HEK293 (cell line): ENCODE measurements at regions not wholly inside any gene's neighbourhood (a gene's known extent, or its start where the extent isn't known, plus 50 kb on each side); places are given as distances from the start of the nearest gene placed in this dataset.
A peak's percentile ranks its signal among the peaks of the same experiment; 100 is the strongest.

Experiments
- CTCF ChIA-PET: fragments of 350-600 bp; formaldehyde crosslinking; extraction: SDS; loops from one replicate; lab custom pipeline; 2021; ENCODE audit warnings: antibody characterized with exemption; lab: Yijun Ruan, JAX
- POLR2A ChIA-PET: fragments of 300-600 bp; formaldehyde crosslinking; extraction: SDS; loops from one replicate; lab custom pipeline; 2020; ENCODE audit warnings: antibody characterized with exemption, inconsistent platforms; lab: Yijun Ruan, JAX
- H3K27ac ChIP-seq: fragments of 200-500 bp; sonication (Bioruptor generic); 2 replicates; pipeline ENCODE4 v1.5.1; 2014; ENCODE audit warnings: low read depth, low read length, control low read depth, inconsistent platforms; ENCODE audit errors: extremely low read depth
- H3K36me3 ChIP-seq, 2 experiments: fragments of 200-500 bp in 1 of 2; sonication (Bioruptor generic) in 1 of 2; 1 replicate in 1 of 2; 2 replicates in 1 of 2; pipeline ENCODE4 v1.5.1; 2014 to 2017; ENCODE audit warnings: inconsistent platforms in 2 of 2, low read length in 2 of 2; ENCODE audit not compliant: control insufficient read depth in 2 of 2, insufficient read depth in 1 of 2
- H3K4me1 ChIP-seq: fragments of 200-500 bp; sonication (Bioruptor generic); 2 replicates; pipeline ENCODE4 v1.5.1; 2014; ENCODE audit warnings: mild to moderate bottlenecking, low read length, inconsistent platforms; ENCODE audit not compliant: control insufficient read depth, insufficient read depth
- H3K4me3 ChIP-seq: 2 replicates; pipeline ENCODE4 v1.5.1; 2011; ENCODE audit warnings: low read depth, mild to moderate bottlenecking, control low read depth, low read length, moderate library complexity
- H3K9me3 ChIP-seq: fragments of 200-500 bp; sonication (Bioruptor generic); 2 replicates; pipeline ENCODE4 v1.5.1; 2014; ENCODE audit warnings: low read depth, low read length, inconsistent platforms; ENCODE audit not compliant: control insufficient read depth, insufficient read depth
- BCL11B ChIP-seq: fragments of 450-650 bp; formaldehyde crosslinking; IDR thresholded peaks from 2 replicates; pipeline ENCODE4 v1.5.1; 2016; ENCODE audit warnings: low read depth, missing biosample characterization, missing genetic modification characterization
- GLI2 ChIP-seq: fragments of 450-650 bp; formaldehyde crosslinking; IDR thresholded peaks from 2 replicates; pipeline ENCODE4; 2017; ENCODE audit warnings: missing biosample characterization, missing genetic modification characterization, low read depth, borderline replicate concordance
- IKZF3 ChIP-seq: fragments of 450-650 bp; IDR thresholded peaks from 2 replicates; pipeline ENCODE4 v1.5.0; 2018; ENCODE audit warnings: missing biosample characterization, mild to moderate bottlenecking, missing genetic modification characterization, moderate library complexity
- KLF7 ChIP-seq: fragments of 450-650 bp; formaldehyde crosslinking; IDR thresholded peaks from 2 replicates; pipeline ENCODE4 v1.5.1; 2016; ENCODE audit warnings: missing biosample characterization, missing genetic modification characterization, borderline replicate concordance
- KLF9 ChIP-seq: fragments of 450-650 bp; formaldehyde crosslinking; IDR thresholded peaks from 2 replicates; pipeline ENCODE4 v1.5.1; 2016; ENCODE audit warnings: missing biosample characterization, missing genetic modification characterization, low read depth
- MEIS1 ChIP-seq: sonication (generic); formaldehyde crosslinking; IDR thresholded peaks from 2 replicates; pipeline ENCODE4 v1.8.1; 2022; ENCODE audit warnings: missing genetic modification reagents, mild to moderate bottlenecking, borderline replicate concordance
- MZF1 ChIP-seq: fragments of 450-650 bp; formaldehyde crosslinking; IDR thresholded peaks from 2 replicates; pipeline ENCODE4 v1.5.1; 2017; ENCODE audit warnings: missing biosample characterization, missing genetic modification characterization, borderline replicate concordance
- SCRT2 ChIP-seq: fragments of 450-650 bp; formaldehyde crosslinking; IDR thresholded peaks from 2 replicates; pipeline ENCODE4 v1.5.1; 2016; ENCODE audit warnings: missing biosample characterization, missing genetic modification characterization
- ZBTB1 ChIP-seq: fragments of 450-650 bp; formaldehyde crosslinking; IDR thresholded peaks from 2 replicates; pipeline ENCODE4 v1.5.1; 2016; ENCODE audit warnings: missing biosample characterization, missing genetic modification characterization
- ZBTB20 ChIP-seq: fragments of 450-650 bp; formaldehyde crosslinking; IDR thresholded peaks from 2 replicates; pipeline ENCODE4 v1.5.1; 2016; ENCODE audit warnings: missing biosample characterization, missing genetic modification characterization
- ZBTB8A ChIP-seq: fragments of 450-650 bp; formaldehyde crosslinking; IDR thresholded peaks from 2 replicates; pipeline ENCODE4 v1.5.1; 2016; ENCODE audit warnings: missing biosample characterization, missing genetic modification characterization
- ZFP69B ChIP-seq: fragments of 450-650 bp; formaldehyde crosslinking; IDR thresholded peaks from 2 replicates; pipeline ENCODE4 v1.5.1; 2016; ENCODE audit warnings: missing biosample characterization, missing genetic modification characterization
- ZNF132 ChIP-seq: fragments of 450-650 bp; formaldehyde crosslinking; IDR thresholded peaks from 2 replicates; pipeline ENCODE4 v1.5.1; 2017; ENCODE audit warnings: missing biosample characterization, missing genetic modification characterization, borderline replicate concordance
- ZNF133 ChIP-seq: fragments of 450-650 bp; formaldehyde crosslinking; IDR thresholded peaks from 2 replicates; pipeline ENCODE4 v1.5.1; 2016; ENCODE audit warnings: missing biosample characterization, missing genetic modification characterization
- ZNF16 ChIP-seq: fragments of 450-650 bp; formaldehyde crosslinking; IDR thresholded peaks from 2 replicates; pipeline ENCODE4 v1.5.1; 2016; ENCODE audit warnings: low read depth, missing biosample characterization, missing genetic modification characterization
- ZNF239 ChIP-seq: fragments of 450-650 bp; formaldehyde crosslinking; IDR thresholded peaks from 2 replicates; pipeline ENCODE4 v1.5.1; 2016; ENCODE audit warnings: missing biosample characterization, missing genetic modification characterization
- ZNF302 ChIP-seq: fragments of 450-650 bp; formaldehyde crosslinking; IDR thresholded peaks from 2 replicates; pipeline ENCODE4 v1.5.1; 2016; ENCODE audit warnings: missing biosample characterization, missing genetic modification characterization, low read depth
- ZNF324 ChIP-seq: fragments of 450-650 bp; formaldehyde crosslinking; IDR thresholded peaks from 2 replicates; pipeline ENCODE4 v1.5.1; 2016; ENCODE audit warnings: missing biosample characterization, missing genetic modification characterization
- ZNF335 ChIP-seq: fragments of 450-650 bp; formaldehyde crosslinking; conservative IDR thresholded peaks from 2 replicates; pipeline ENCODE4 v1.5.1; 2016; ENCODE audit warnings: missing biosample characterization, missing genetic modification characterization
- ZNF350 ChIP-seq: fragments of 450-650 bp; formaldehyde crosslinking; IDR thresholded peaks from 2 replicates; pipeline ENCODE4 v1.5.0; 2017; ENCODE audit warnings: missing biosample characterization, mild to moderate bottlenecking, missing genetic modification characterization
- ZNF433 ChIP-seq: fragments of 450-650 bp; formaldehyde crosslinking; IDR thresholded peaks from 2 replicates; pipeline ENCODE4 v1.5.1; 2016; ENCODE audit warnings: missing biosample characterization, missing genetic modification characterization, low read depth
- ZNF544 ChIP-seq: fragments of 450-650 bp; formaldehyde crosslinking; IDR thresholded peaks from 2 replicates; pipeline ENCODE4 v1.5.0; 2017; ENCODE audit warnings: missing biosample characterization, missing genetic modification characterization
- ZNF558 ChIP-seq: fragments of 450-650 bp; formaldehyde crosslinking; IDR thresholded peaks from 2 replicates; pipeline ENCODE4 v1.5.1; 2016; ENCODE audit warnings: missing biosample characterization, missing genetic modification characterization
- ZNF561 ChIP-seq: fragments of 450-650 bp; IDR thresholded peaks from 2 replicates; pipeline ENCODE4 v1.5.1; 2018; ENCODE audit warnings: missing biosample characterization, missing genetic modification characterization, borderline replicate concordance
- ZNF571 ChIP-seq: fragments of 450-650 bp; formaldehyde crosslinking; IDR thresholded peaks from 2 replicates; pipeline ENCODE4 v1.5.0; 2017; ENCODE audit warnings: missing biosample characterization, missing genetic modification characterization
- ZNF654 ChIP-seq: fragments of 450-650 bp; formaldehyde crosslinking; IDR thresholded peaks from 2 replicates; pipeline ENCODE4 v1.5.1; 2016; ENCODE audit warnings: low read depth, missing biosample characterization, missing genetic modification characterization
- ZNF658 ChIP-seq: fragments of 450-650 bp; formaldehyde crosslinking; IDR thresholded peaks from 2 replicates; pipeline ENCODE4; 2016; ENCODE audit warnings: missing biosample characterization, missing genetic modification characterization
- ZNF664 ChIP-seq: fragments of 450-650 bp; formaldehyde crosslinking; IDR thresholded peaks from 2 replicates; pipeline ENCODE4 v1.5.1; 2016; ENCODE audit warnings: missing biosample characterization, missing genetic modification characterization
- ZNF777 ChIP-seq: fragments of 450-650 bp; formaldehyde crosslinking; IDR thresholded peaks from 2 replicates; pipeline ENCODE4 v1.5.1; 2017; ENCODE audit warnings: missing biosample characterization, missing genetic modification characterization, borderline replicate concordance
- ZNF792 ChIP-seq: fragments of 450-650 bp; formaldehyde crosslinking; IDR thresholded peaks from 2 replicates; pipeline ENCODE4 v1.5.1; 2016; ENCODE audit warnings: missing biosample characterization, missing genetic modification characterization
- ZSCAN16 ChIP-seq: fragments of 450-650 bp; formaldehyde crosslinking; IDR thresholded peaks from 2 replicates; pipeline ENCODE4 v1.5.1; 2016; ENCODE audit warnings: missing biosample characterization, missing genetic modification characterization
- TF ChIP-seq, protein P1 (sequence below): fragments of 450-650 bp; formaldehyde crosslinking; IDR thresholded peaks from 2 replicates; pipeline ENCODE4 v1.5.1; 2016; ENCODE audit warnings: missing biosample characterization, missing genetic modification characterization, borderline replicate concordance
- TF ChIP-seq, protein P2 (sequence below): fragments of 450-650 bp; formaldehyde crosslinking; IDR thresholded peaks from 2 replicates; pipeline ENCODE4 v1.5.1; 2017; ENCODE audit warnings: missing biosample characterization, missing genetic modification characterization
- TF ChIP-seq, protein P3 (sequence below): fragments of 450-650 bp; formaldehyde crosslinking; IDR thresholded peaks from 2 replicates; pipeline ENCODE4; 2016; ENCODE audit warnings: missing biosample characterization, missing genetic modification characterization
- TF ChIP-seq, protein P4 (sequence below): fragments of 450-650 bp; formaldehyde crosslinking; IDR thresholded peaks from 2 replicates; pipeline ENCODE4 v1.5.1; 2017; ENCODE audit warnings: missing biosample characterization, missing genetic modification characterization

DNA sequence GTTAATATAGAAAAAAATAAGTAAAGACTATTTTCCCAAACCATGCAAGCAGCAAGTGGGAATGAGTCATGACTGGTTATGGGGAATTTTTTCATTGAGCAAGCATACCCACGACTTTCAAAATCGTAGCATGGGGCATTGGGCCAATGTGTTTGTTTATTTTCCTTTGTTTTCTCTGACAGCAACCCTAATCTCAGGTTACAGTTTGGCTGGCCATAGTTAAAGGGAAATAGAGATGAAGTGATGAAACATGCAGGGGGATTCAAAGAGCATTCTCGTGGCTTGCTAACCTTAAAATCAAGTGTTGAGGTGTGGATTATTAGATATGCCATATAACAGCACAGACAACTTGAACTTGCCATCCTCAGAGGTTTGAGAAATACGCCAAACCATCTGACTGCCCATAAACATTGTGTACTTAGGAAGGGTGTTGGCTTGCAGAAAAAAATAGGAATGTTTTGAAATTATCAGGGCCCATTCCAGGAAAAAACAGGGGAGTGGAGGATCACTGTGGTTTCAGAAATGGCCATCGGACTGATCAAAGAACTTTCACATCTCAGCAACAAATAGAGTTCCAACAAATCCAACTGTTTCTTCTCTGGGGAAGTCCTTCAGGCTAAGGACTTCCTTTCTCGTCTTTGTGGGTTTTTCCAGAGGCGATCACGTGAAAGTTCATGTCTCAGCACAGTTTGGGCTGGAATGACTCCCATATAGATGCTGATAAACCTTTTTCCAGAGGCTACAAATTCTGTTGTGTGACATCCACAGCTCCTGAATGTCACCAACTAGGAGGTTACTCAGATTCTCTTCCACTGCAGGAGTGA, 259.1 kb downstream of the SYK start:
- Histone ChIP-seq H3K9me3 (no peaks in the 10 kb centered on the region), H3K36me3 (no peaks in the 10 kb centered on the region), H3K27ac (no peak overlapping the region), H3K4me3 (no peak overlapping the region), H3K4me1 (peaks cover 5% of the 10 kb centered on the region; the same call in 1 of the 2 replicates)
- ChIA-PET POLR2A (interaction anchor here (0.6 kb wide), 1 partner anchor 10 kb away, joined by 3 read pairs; no protein-coding TSS in a partner anchor), CTCF (interaction anchor here (1.3 kb wide), 1 partner anchor 29 kb away, joined by 5 read pairs; no protein-coding TSS in a partner anchor)
- TF ChIP-seq, protein P1, sequence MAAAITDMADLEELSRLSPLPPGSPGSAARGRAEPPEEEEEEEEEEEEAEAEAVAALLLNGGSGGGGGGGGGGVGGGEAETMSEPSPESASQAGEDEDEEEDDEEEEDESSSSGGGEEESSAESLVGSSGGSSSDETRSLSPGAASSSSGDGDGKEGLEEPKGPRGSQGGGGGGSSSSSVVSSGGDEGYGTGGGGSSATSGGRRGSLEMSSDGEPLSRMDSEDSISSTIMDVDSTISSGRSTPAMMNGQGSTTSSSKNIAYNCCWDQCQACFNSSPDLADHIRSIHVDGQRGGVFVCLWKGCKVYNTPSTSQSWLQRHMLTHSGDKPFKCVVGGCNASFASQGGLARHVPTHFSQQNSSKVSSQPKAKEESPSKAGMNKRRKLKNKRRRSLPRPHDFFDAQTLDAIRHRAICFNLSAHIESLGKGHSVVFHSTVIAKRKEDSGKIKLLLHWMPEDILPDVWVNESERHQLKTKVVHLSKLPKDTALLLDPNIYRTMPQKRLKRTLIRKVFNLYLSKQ, result no peak
- TF ChIP-seq ZNF132 (tag by site-specific recombination), result no peak
- TF ChIP-seq IKZF3, result 0 out of 2 replicates have a peak, but pooled peaks have one; percentile 38
- TF ChIP-seq ZNF654 (tag by site-specific recombination), result no peak
- TF ChIP-seq KLF9 (tag by site-specific recombination), result no peak
- no peak for TF ChIP-seq ZNF544 (tag by site-specific recombination)
- TF ChIP-seq MEIS1 (CRISPR knock-in tag), result no peak
- TF ChIP-seq ZNF561, result no peak
- TF ChIP-seq GLI2 (tag by site-specific recombination), result no peak
- no peak for TF ChIP-seq ZNF792 (tag by site-specific recombination)
- TF ChIP-seq, protein P2, sequence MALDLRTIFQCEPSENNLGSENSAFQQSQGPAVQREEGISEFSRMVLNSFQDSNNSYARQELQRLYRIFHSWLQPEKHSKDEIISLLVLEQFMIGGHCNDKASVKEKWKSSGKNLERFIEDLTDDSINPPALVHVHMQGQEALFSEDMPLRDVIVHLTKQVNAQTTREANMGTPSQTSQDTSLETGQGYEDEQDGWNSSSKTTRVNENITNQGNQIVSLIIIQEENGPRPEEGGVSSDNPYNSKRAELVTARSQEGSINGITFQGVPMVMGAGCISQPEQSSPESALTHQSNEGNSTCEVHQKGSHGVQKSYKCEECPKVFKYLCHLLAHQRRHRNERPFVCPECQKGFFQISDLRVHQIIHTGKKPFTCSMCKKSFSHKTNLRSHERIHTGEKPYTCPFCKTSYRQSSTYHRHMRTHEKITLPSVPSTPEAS (tag by site-specific recombination), result no peak
- no peak for TF ChIP-seq KLF7 (tag by site-specific recombination)
- TF ChIP-seq ZNF335 (tag by site-specific recombination), result no peak; the same call in 1 of the 2 replicates
- no peak for TF ChIP-seq ZNF558
- TF ChIP-seq, protein P3, sequence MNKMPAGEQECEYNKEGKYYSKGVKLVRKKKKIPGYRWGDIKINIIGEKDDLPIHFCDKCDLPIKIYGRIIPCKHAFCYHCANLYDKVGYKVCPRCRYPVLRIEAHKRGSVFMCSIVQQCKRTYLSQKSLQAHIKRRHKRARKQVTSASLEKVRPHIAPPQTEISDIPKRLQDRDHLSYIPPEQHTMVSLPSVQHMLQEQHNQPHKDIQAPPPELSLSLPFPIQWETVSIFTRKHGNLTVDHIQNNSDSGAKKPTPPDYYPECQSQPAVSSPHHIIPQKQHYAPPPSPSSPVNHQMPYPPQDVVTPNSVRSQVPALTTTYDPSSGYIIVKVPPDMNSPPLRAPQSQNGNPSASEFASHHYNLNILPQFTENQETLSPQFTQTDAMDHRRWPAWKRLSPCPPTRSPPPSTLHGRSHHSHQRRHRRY, result no peak
- no peak for TF ChIP-seq ZBTB20 (tag by site-specific recombination)
- TF ChIP-seq ZNF433 (tag by site-specific recombination), result no peak
- no peak for TF ChIP-seq ZNF777 (tag by site-specific recombination)
- TF ChIP-seq BCL11B (tag by site-specific recombination), result no peak
- no peak for TF ChIP-seq ZNF571 (tag by site-specific recombination)
- TF ChIP-seq ZNF133 (tag by site-specific recombination), result no peak
- TF ChIP-seq MZF1 (tag by site-specific recombination), result 0 out of 2 replicates have a peak, but pooled peaks have one; percentile 19
- TF ChIP-seq ZNF302 (tag by site-specific recombination), result no peak
- TF ChIP-seq ZSCAN16 (tag by site-specific recombination), result no peak
- TF ChIP-seq ZFP69B, result 0 out of 2 replicates have a peak, but pooled peaks have one; percentile 33
- TF ChIP-seq, protein P4, sequence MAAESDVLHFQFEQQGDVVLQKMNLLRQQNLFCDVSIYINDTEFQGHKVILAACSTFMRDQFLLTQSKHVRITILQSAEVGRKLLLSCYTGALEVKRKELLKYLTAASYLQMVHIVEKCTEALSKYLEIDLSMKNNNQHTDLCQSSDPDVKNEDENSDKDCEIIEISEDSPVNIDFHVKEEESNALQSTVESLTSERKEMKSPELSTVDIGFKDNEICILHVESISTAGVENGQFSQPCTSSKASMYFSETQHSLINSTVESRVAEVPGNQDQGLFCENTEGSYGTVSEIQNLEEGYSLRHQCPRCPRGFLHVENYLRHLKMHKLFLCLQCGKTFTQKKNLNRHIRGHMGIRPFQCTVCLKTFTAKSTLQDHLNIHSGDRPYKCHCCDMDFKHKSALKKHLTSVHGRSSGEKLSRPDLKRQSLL (tag by site-specific recombination), result no peak
- TF ChIP-seq SCRT2 (tag by site-specific recombination), result peak; percentile 85
- no peak for TF ChIP-seq ZNF324 (tag by site-specific recombination)
- no peak for TF ChIP-seq ZNF350
- TF ChIP-seq ZNF658 (tag by site-specific recombination), result no peak
- no peak for TF ChIP-seq ZNF16 (tag by site-specific recombination)
- no peak for TF ChIP-seq ZBTB1
- no peak for TF ChIP-seq ZNF239 (tag by site-specific recombination)
- TF ChIP-seq ZNF664 (tag by site-specific recombination), result no peak
- TF ChIP-seq ZBTB8A, result no peak
